ENCODE measurements at regions not wholly inside any gene's neighbourhood (a gene's known extent, or its start where the extent isn't known, plus 50 kb on each side); places are given as distances from the start of the nearest gene placed in this dataset.

- TF ChIP-seq POLR2A (IDR thresholded peaks at IDR 0.05; ENCODE audit: low read length) (no peak), GATA1 (IDR thresholded peaks at IDR 0.05; ENCODE audit: low read depth, low read length) (no peak)
Observed at GRCh38 chr6:51509597-51509996, 577.8 kb downstream of the PKHD1 start.

GRCh38 chr6:51511081-51511480 is 576.3 kb downstream of the PKHD1 start:
- no peak for DNase-seq
- no peak for TF ChIP-seq POLR2A (IDR thresholded peaks at IDR 0.05; ENCODE audit: low read length)
- TF ChIP-seq GATA1 (IDR thresholded peaks at IDR 0.05; ENCODE audit: low read depth, low read length) = no peak

More at GRCh38 chr6:51509597-51509996, 577.8 kb downstream of the PKHD1 start:
- no peak for DNase-seq

GRCh38 chr6:51513891-51514747 is 573.3 kb downstream of the PKHD1 start:
- TF ChIP-seq POLR2A (IDR thresholded peaks at IDR 0.05; ENCODE audit: low read length) (no peak), GATA1 (IDR thresholded peaks at IDR 0.05; ENCODE audit: low read depth, low read length) (no peak)
- no peak for DNase-seq

- TF ChIP-seq POLR2A (IDR thresholded peaks at IDR 0.05; ENCODE audit: low read length) = no peak
- TF ChIP-seq GATA1 (IDR thresholded peaks at IDR 0.05; ENCODE audit: low read depth, low read length) = no peak
- no peak for DNase-seq
Observed at GRCh38 chr6:51514748-51515402, 572.5 kb downstream of the PKHD1 start.

GRCh38 chr6:51526049-51526448 is 561.4 kb downstream of the PKHD1 start:
- TF ChIP-seq GATA1 (IDR thresholded peaks at IDR 0.05; ENCODE audit: low read depth, low read length) = no peak
- TF ChIP-seq POLR2A (IDR thresholded peaks at IDR 0.05; ENCODE audit: low read length) = no peak
- DNase-seq = no peak

- DNase-seq = no peak
- TF ChIP-seq GATA1 (IDR thresholded peaks at IDR 0.05; ENCODE audit: low read depth, low read length) = no peak
- no peak for TF ChIP-seq POLR2A (IDR thresholded peaks at IDR 0.05; ENCODE audit: low read length)
Observed at GRCh38 chr6:51526922-51527321, 560.5 kb downstream of the PKHD1 start.

- no peak for DNase-seq
- TF ChIP-seq POLR2A (IDR thresholded peaks at IDR 0.05; ENCODE audit: low read length) (no peak), GATA1 (IDR thresholded peaks at IDR 0.05; ENCODE audit: low read depth, low read length) (no peak)
Observed at GRCh38 chr6:51528556-51528955, 558.9 kb downstream of the PKHD1 start.

- TF ChIP-seq POLR2A (IDR thresholded peaks at IDR 0.05; ENCODE audit: low read length) = no peak
- TF ChIP-seq GATA1 (IDR thresholded peaks at IDR 0.05; ENCODE audit: low read depth, low read length) = no peak
Observed at GRCh38 chr6:51529240-51529639, 558.2 kb downstream of the PKHD1 start.

GRCh38 chr6:51531623-51532022 is 555.8 kb downstream of the PKHD1 start:
- TF ChIP-seq GATA1 (IDR thresholded peaks at IDR 0.05; ENCODE audit: low read depth, low read length) (no peak), POLR2A (IDR thresholded peaks at IDR 0.05; ENCODE audit: low read length) (no peak)
- DNase-seq = no peak

More at GRCh38 chr6:51529240-51529639, 558.2 kb downstream of the PKHD1 start:
- DNase-seq = no peak

- TF ChIP-seq GATA1 (IDR thresholded peaks at IDR 0.05; ENCODE audit: low read depth, low read length) (no peak), POLR2A (IDR thresholded peaks at IDR 0.05; ENCODE audit: low read length) (no peak)
- DNase-seq = no peak
Observed at GRCh38 chr6:51533962-51534361, 553.5 kb downstream of the PKHD1 start.

GRCh38 chr6:51535327-51535726 is 552.1 kb downstream of the PKHD1 start:
- no peak for TF ChIP-seq POLR2A (IDR thresholded peaks at IDR 0.05; ENCODE audit: low read length)
- TF ChIP-seq GATA1 (IDR thresholded peaks at IDR 0.05; ENCODE audit: low read depth, low read length) = no peak
- DNase-seq = no peak

GRCh38 chr6:51536728-51537127 is 550.7 kb downstream of the PKHD1 start:
- TF ChIP-seq GATA1 (IDR thresholded peaks at IDR 0.05; ENCODE audit: low read depth, low read length) = no peak
- TF ChIP-seq POLR2A (IDR thresholded peaks at IDR 0.05; ENCODE audit: low read length) = no peak
- no peak for DNase-seq

GRCh38 chr6:51541847-51542246 is 545.6 kb downstream of the PKHD1 start:
- TF ChIP-seq GATA1 (IDR thresholded peaks at IDR 0.05; ENCODE audit: low read depth, low read length) = no peak
- TF ChIP-seq POLR2A (IDR thresholded peaks at IDR 0.05; ENCODE audit: low read length) = no peak
- no peak for DNase-seq

GRCh38 chr6:51542475-51542874 is 544.9 kb downstream of the PKHD1 start:
- no peak for TF ChIP-seq GATA1 (IDR thresholded peaks at IDR 0.05; ENCODE audit: low read depth, low read length)
- TF ChIP-seq POLR2A (IDR thresholded peaks at IDR 0.05; ENCODE audit: low read length) = no peak
- no peak for DNase-seq

- no peak for DNase-seq
- TF ChIP-seq POLR2A (IDR thresholded peaks at IDR 0.05; ENCODE audit: low read length) (no peak), GATA1 (IDR thresholded peaks at IDR 0.05; ENCODE audit: low read depth, low read length) (no peak)
Observed at GRCh38 chr6:51550243-51550642, 537.2 kb downstream of the PKHD1 start.

All from erythroblast (primary cell).